SK-N-SH (cell line): ENCODE measurements at regions not wholly inside any gene's neighbourhood (a gene's known extent, or its start where the extent isn't known, plus 50 kb on each side); places are given as distances from the start of the nearest gene placed in this dataset.

Experiments
- CTCF ChIA-PET: fragments of 300-600, 350-600 bp; formaldehyde crosslinking; extraction: SDS; loops from one replicate; lab custom pipeline; 2021; lab: Yijun Ruan, JAX
- POLR2A ChIA-PET: fragments of 350-600 bp; sonication (Branson Sonifier 250); formaldehyde crosslinking; extraction: SDS; loops from one replicate; lab custom pipeline; 2020; ENCODE audit warnings: antibody characterized with exemption, inconsistent platforms; lab: Yijun Ruan, JAX
- DNase-seq: peaks from one replicate; pipeline ENCODE4 v3.0.0; 2012
- H2AFZ ChIP-seq: fragments of 200-600 bp; sonication (generic); 2 replicates; pipeline ENCODE4 v1.8.1; 2016; ENCODE audit warnings: antibody characterized with exemption, mild to moderate bottlenecking, low read depth
- H3F3A ChIP-seq: fragments of 200-600 bp; sonication (generic); replicated peaks from 2 replicates; pipeline ENCODE3; 2016; ENCODE audit warnings: antibody characterized with exemption, mild to moderate bottlenecking; ENCODE audit not compliant: insufficient read depth
- H3K27ac ChIP-seq, 2 experiments: fragments of 200-500 bp in 1 of 2; fragments of 200-600 bp in 1 of 2; sonication (Bioruptor generic) in 1 of 2; sonication (generic), shearing (Covaris generic) in 1 of 2; 2 replicates each; pipeline versions ENCODE4 v1.5.1 to v1.6.1; 2014 to 2016; ENCODE audit warnings: low read depth in 2 of 2, inconsistent platforms in 1 of 2, low read length in 1 of 2, mild to moderate bottlenecking in 1 of 2, mixed read lengths in 1 of 2
- H3K27me3 ChIP-seq: fragments of 200-600 bp; sonication (generic), shearing (Covaris generic); 2 replicates; pipeline ENCODE4 v1.6.1; 2016; ENCODE audit warnings: mixed run types; ENCODE audit not compliant: insufficient read depth
- H3K36me3 ChIP-seq, 2 experiments: fragments of 200-500 bp in 1 of 2; fragments of 200-600 bp in 1 of 2; sonication (Bioruptor generic) in 1 of 2; sonication (generic) in 1 of 2; replicated peaks in 1 of 2; 2 replicates each; pipeline versions ENCODE3 to v1.5.1; 2014 to 2016; ENCODE audit warnings: low read length in 1 of 2, mild to moderate bottlenecking in 1 of 2; ENCODE audit not compliant: insufficient read depth in 2 of 2, control insufficient read depth in 1 of 2
- H3K4me1 ChIP-seq, 2 experiments: fragments of 200-500 bp in 1 of 2; fragments of 200-600 bp in 1 of 2; sonication (Bioruptor generic) in 1 of 2; sonication (generic), shearing (Covaris generic) in 1 of 2; 2 replicates each; pipeline versions ENCODE4 v1.5.1 to v1.6.1; 2014 to 2016; ENCODE audit warnings: low read depth in 1 of 2, low read length in 1 of 2, mixed run types in 1 of 2; ENCODE audit not compliant: insufficient read depth in 2 of 2, control insufficient read depth in 1 of 2
- H3K4me2 ChIP-seq: fragments of 200-600 bp; sonication (generic), shearing (Covaris generic); 2 replicates; pipeline ENCODE4 v1.6.1; 2017; ENCODE audit warnings: mixed run types
- H3K4me3 ChIP-seq, 2 experiments: fragments of 200-500 bp in 1 of 2; fragments of 200-600 bp in 1 of 2; sonication (Bioruptor generic) in 1 of 2; sonication (generic), shearing (Covaris generic) in 1 of 2; 2 replicates each; pipeline versions ENCODE4 v1.5.1 to v1.8.1; 2014 to 2016; ENCODE audit warnings: low read depth in 2 of 2, inconsistent platforms in 1 of 2, low read length in 1 of 2, mild to moderate bottlenecking in 1 of 2, mixed read lengths in 1 of 2, moderate library complexity in 1 of 2
- H3K79me2 ChIP-seq: fragments of 200-600 bp; sonication (generic); 2 replicates; pipeline ENCODE4 v1.8.1; 2017; ENCODE audit warnings: mild to moderate bottlenecking; ENCODE audit not compliant: insufficient read depth
- H3K9ac ChIP-seq: fragments of 200-600 bp; sonication (generic); 2 replicates; pipeline ENCODE4 v1.6.1; 2017; ENCODE audit warnings: mixed run types
- H3K9me2 ChIP-seq: fragments of 200-600 bp; sonication (generic); 2 replicates; pipeline ENCODE4 v1.6.1; 2017; ENCODE audit warnings: mixed run types
- H3K9me3 ChIP-seq: fragments of 200-600 bp; sonication (generic); 2 replicates; pipeline ENCODE4 v1.6.1; 2017; ENCODE audit warnings: mixed run types, mild to moderate bottlenecking, moderate library complexity
- H4K20me1 ChIP-seq: fragments of 200-600 bp; sonication (generic); 2 replicates; pipeline ENCODE4 v1.6.1; 2017; ENCODE audit warnings: mild to moderate bottlenecking, mixed run types; ENCODE audit not compliant: insufficient read depth
- ELF1 ChIP-seq: IDR thresholded peaks from 2 replicates; pipeline ENCODE4 v1.4.0; 2012
- EP300 ChIP-seq, 2 experiments: IDR thresholded peaks; 2 replicates each; pipeline versions ENCODE4 v1.4.0 to v1.6.1; 2012; ENCODE audit warnings: borderline replicate concordance in 1 of 2, low read depth in 1 of 2, low read length in 1 of 2
- GATA2 ChIP-seq: sonication (generic); formaldehyde crosslinking; IDR thresholded peaks from 2 replicates; pipeline ENCODE4 v1.5.0; 2020; ENCODE audit warnings: mild to moderate bottlenecking, missing genetic modification reagents
- JUND ChIP-seq: IDR thresholded peaks from 2 replicates; pipeline ENCODE4 v1.4.0; 2012
- NRF1 ChIP-seq: IDR thresholded peaks from 2 replicates; pipeline ENCODE4 v1.6.1; 2012; ENCODE audit warnings: low read depth, mild to moderate bottlenecking, low read length
- RAD21 ChIP-seq: IDR thresholded peaks from 2 replicates; pipeline ENCODE4 v1.6.1; 2012; ENCODE audit warnings: mild to moderate bottlenecking, low read length
- RFX5 ChIP-seq: IDR thresholded peaks from 2 replicates; pipeline ENCODE4 v1.6.1; 2012; ENCODE audit warnings: mild to moderate bottlenecking, improper control_type of control experiment, low read length
- TEAD4 ChIP-seq: IDR thresholded peaks from 2 replicates; pipeline ENCODE4 v1.4.0; 2012; ENCODE audit warnings: mild to moderate bottlenecking, borderline replicate concordance; ENCODE audit not compliant: insufficient read depth
- WGBS: methylation state at CpG from one replicate; pipeline ENCODE4 v1.1.6; 2017; ENCODE audit warnings: low lambda C conversion rate; 5-methylcytosine and 5-hydroxymethylcytosine counted together
- TF ChIP-seq, protein P1 (sequence below): fragments of 150-350 bp; IDR thresholded peaks from 2 replicates; pipeline ENCODE4 v1.6.1; 2017; ENCODE audit warnings: antibody characterized with exemption, low read length, low read depth, borderline replicate concordance
- TF ChIP-seq, protein P2 (sequence below): fragments of 150-350 bp; IDR thresholded peaks from 2 replicates; pipeline ENCODE4 v1.6.1; 2016; ENCODE audit warnings: mild to moderate bottlenecking, low read depth, low read length
- TF ChIP-seq, protein P3 (sequence below): IDR thresholded peaks from 2 replicates; pipeline ENCODE4 v1.4.0; 2012; ENCODE audit warnings: low read depth
- TF ChIP-seq, protein P4 (sequence below): IDR thresholded peaks from 2 replicates; pipeline ENCODE4; 2012
- TF ChIP-seq, protein P5 (sequence below): IDR thresholded peaks from 2 replicates; pipeline ENCODE4 v1.6.1; 2012; ENCODE audit warnings: mild to moderate bottlenecking, low read depth, low read length, moderate library complexity

DNA sequence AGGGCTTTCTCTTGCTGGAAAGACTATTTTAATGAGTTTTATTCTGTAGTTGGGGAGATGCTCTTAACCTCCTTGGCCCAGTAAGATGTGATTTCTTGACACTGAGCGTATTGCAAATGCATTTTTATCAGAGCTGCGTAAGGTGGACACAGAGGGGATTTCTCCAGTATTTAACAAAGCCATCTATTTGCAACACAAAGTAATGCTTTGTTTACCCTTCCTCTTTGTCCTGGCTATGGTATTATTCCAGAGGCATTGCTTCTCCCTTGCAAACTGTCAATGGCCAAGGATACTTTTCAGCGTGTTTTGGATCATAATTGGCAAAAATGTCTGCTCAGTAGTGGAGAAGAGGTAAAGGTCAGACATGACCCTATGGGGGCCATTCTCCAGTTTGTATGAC, 90.8 kb upstream of the PIK3C3 start:
- H4K20me1 ChIP-seq = no peaks in the 10 kb centered on the region
- no peak overlapping the region for H3K27ac ChIP-seq
- CTCF ChIA-PET = no interaction called here
- no peaks in the 10 kb centered on the region for H3K9me3 ChIP-seq
- no peak for DNase-seq
- WGBS = 89% methylated on average over 3 of the region's 3 CpGs
- H3K4me2 ChIP-seq = no peak overlapping the region
- no peaks in the 10 kb centered on the region for H3K79me2 ChIP-seq
- TF ChIP-seq, protein P1, sequence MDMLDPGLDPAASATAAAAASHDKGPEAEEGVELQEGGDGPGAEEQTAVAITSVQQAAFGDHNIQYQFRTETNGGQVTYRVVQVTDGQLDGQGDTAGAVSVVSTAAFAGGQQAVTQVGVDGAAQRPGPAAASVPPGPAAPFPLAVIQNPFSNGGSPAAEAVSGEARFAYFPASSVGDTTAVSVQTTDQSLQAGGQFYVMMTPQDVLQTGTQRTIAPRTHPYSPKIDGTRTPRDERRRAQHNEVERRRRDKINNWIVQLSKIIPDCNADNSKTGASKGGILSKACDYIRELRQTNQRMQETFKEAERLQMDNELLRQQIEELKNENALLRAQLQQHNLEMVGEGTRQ = no peak
- TF ChIP-seq JUND (no peak), RFX5 (no peak), TEAD4 (no peak), RAD21 (no peak), ELF1 (no peak), EP300 (IDR thresholded peaks at IDR 0.05; ENCODE audit: borderline replicate concordance in 1 of 2, low read depth in 1 of 2, low read length in 1 of 2) (no peak), GATA2 (CRISPR knock-in tag) (no peak), NRF1 (no peak)
- TF ChIP-seq, protein P2, sequence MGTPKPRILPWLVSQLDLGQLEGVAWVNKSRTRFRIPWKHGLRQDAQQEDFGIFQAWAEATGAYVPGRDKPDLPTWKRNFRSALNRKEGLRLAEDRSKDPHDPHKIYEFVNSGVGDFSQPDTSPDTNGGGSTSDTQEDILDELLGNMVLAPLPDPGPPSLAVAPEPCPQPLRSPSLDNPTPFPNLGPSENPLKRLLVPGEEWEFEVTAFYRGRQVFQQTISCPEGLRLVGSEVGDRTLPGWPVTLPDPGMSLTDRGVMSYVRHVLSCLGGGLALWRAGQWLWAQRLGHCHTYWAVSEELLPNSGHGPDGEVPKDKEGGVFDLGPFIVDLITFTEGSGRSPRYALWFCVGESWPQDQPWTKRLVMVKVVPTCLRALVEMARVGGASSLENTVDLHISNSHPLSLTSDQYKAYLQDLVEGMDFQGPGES = no peak
- TF ChIP-seq, protein P3, sequence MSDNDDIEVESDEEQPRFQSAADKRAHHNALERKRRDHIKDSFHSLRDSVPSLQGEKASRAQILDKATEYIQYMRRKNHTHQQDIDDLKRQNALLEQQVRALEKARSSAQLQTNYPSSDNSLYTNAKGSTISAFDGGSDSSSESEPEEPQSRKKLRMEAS = no peak
- TF ChIP-seq, protein P4, sequence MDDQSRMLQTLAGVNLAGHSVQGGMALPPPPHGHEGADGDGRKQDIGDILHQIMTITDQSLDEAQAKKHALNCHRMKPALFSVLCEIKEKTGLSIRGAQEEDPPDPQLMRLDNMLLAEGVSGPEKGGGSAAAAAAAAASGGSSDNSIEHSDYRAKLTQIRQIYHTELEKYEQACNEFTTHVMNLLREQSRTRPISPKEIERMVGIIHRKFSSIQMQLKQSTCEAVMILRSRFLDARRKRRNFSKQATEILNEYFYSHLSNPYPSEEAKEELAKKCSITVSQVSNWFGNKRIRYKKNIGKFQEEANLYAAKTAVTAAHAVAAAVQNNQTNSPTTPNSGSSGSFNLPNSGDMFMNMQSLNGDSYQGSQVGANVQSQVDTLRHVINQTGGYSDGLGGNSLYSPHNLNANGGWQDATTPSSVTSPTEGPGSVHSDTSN = no peak
- TF ChIP-seq, protein P5, sequence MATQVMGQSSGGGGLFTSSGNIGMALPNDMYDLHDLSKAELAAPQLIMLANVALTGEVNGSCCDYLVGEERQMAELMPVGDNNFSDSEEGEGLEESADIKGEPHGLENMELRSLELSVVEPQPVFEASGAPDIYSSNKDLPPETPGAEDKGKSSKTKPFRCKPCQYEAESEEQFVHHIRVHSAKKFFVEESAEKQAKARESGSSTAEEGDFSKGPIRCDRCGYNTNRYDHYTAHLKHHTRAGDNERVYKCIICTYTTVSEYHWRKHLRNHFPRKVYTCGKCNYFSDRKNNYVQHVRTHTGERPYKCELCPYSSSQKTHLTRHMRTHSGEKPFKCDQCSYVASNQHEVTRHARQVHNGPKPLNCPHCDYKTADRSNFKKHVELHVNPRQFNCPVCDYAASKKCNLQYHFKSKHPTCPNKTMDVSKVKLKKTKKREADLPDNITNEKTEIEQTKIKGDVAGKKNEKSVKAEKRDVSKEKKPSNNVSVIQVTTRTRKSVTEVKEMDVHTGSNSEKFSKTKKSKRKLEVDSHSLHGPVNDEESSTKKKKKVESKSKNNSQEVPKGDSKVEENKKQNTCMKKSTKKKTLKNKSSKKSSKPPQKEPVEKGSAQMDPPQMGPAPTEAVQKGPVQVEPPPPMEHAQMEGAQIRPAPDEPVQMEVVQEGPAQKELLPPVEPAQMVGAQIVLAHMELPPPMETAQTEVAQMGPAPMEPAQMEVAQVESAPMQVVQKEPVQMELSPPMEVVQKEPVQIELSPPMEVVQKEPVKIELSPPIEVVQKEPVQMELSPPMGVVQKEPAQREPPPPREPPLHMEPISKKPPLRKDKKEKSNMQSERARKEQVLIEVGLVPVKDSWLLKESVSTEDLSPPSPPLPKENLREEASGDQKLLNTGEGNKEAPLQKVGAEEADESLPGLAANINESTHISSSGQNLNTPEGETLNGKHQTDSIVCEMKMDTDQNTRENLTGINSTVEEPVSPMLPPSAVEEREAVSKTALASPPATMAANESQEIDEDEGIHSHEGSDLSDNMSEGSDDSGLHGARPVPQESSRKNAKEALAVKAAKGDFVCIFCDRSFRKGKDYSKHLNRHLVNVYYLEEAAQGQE = no peak
- TF ChIP-seq, all 33 proteins: peak for 0
- Histone ChIP-seq H3K4me3 (no peak overlapping the region), H3K36me3 (no peaks in the 10 kb centered on the region), H3K9ac (no peak overlapping the region), H2AFZ (no peak overlapping the region), H3K9me2 (no peaks in the 10 kb centered on the region), H3F3A (peaks cover 4% of the 10 kb centered on the region), H3K27me3 (no peaks in the 10 kb centered on the region), H3K4me1 (no peaks in the 10 kb centered on the region)
- POLR2A ChIA-PET = no interaction called here
